ENCODE measurements at regions not wholly inside any gene's neighbourhood (a gene's known extent, or its start where the extent isn't known, plus 50 kb on each side); places are given as distances from the start of the nearest gene placed in this dataset.

GRCh38 chr1:187624812-187625545 is 796.2 kb downstream of the PLA2G4A start:
- TF ChIP-seq CEBPB (IDR thresholded peaks at IDR 0.05): no peak
- TF ChIP-seq EGR1 (IDR thresholded peaks at IDR 0.05): no peak
- TF ChIP-seq TAF1 (IDR thresholded peaks at IDR 0.05; ENCODE audit: low read depth): no peak
- no peak for TF ChIP-seq NFIC (IDR thresholded peaks at IDR 0.05)
- TF ChIP-seq REST (IDR thresholded peaks at IDR 0.05; ENCODE audit: low read depth): no peak
- no peak for TF ChIP-seq FOXM1 (IDR thresholded peaks at IDR 0.05; ENCODE audit: borderline replicate concordance, low read depth)
